Fibroblast of pulmonary artery (primary cell): ENCODE measurements at regions not wholly inside any gene's neighbourhood (a gene's known extent, or its start where the extent isn't known, plus 50 kb on each side); places are given as distances from the start of the nearest gene placed in this dataset.

ENCODE experiments used
- DNase-seq: peaks from one replicate; pipeline ENCODE4 v3.0.0-alpha.2; 2010; ENCODE audit warnings: low read depth
- H3K4me3 ChIP-seq: replicated peaks from 2 replicates; pipeline ENCODE4 v1.5.1; 2011; ENCODE audit warnings: low read depth, mild to moderate bottlenecking, control low read depth, low read length, moderate library complexity
- CTCF ChIP-seq: IDR thresholded peaks from 2 replicates; pipeline ENCODE4 v1.5.1; 2011; ENCODE audit warnings: mild to moderate bottlenecking, control low read depth, low read length, inconsistent platforms; ENCODE audit errors: missing control alignments

- DNase-seq, result no peak
- no peak for TF ChIP-seq CTCF
- H3K4me3 ChIP-seq, result no peak overlapping the region
Observed at GRCh38 chr1:41998250-41998649, 79.5 kb upstream of the HIVEP3 start.

GRCh38 chr1:41997153-41997552 is 78.4 kb upstream of the HIVEP3 start:
- TF ChIP-seq CTCF, result no peak
- no peak for DNase-seq
- no peak overlapping the region for H3K4me3 ChIP-seq

GRCh38 chr1:41995441-41996130 is 76.9 kb upstream of the HIVEP3 start:
- DNase-seq, result no peak
- TF ChIP-seq CTCF, result no peak
- H3K4me3 ChIP-seq, result no peak overlapping the region

- DNase-seq, result no peak
- no peak for TF ChIP-seq CTCF
- no peak overlapping the region for H3K4me3 ChIP-seq
Observed at GRCh38 chr1:41994195-41994894, 75.6 kb upstream of the HIVEP3 start.

GRCh38 chr1:41983451-41983850 is 64.7 kb upstream of the HIVEP3 start:
- DNase-seq, result no peak
- no peak for TF ChIP-seq CTCF
- no peak overlapping the region for H3K4me3 ChIP-seq

- no peak for TF ChIP-seq CTCF
- no peak overlapping the region for H3K4me3 ChIP-seq
- DNase-seq, result no peak
Observed at GRCh38 chr1:41981796-41982195, 63.1 kb upstream of the HIVEP3 start.
